Spleen (tissue), 11 donors: ENCODE measurements at regions not wholly inside any gene's neighbourhood (a gene's known extent, or its start where the extent isn't known, plus 50 kb on each side); places are given as distances from the start of the nearest gene placed in this dataset.

Experiments used
- DNase-seq: peaks from one replicate; pipeline ENCODE4 v3.0.0-alpha.2; 2020
- H3K27ac ChIP-seq, 8 donors: fragments of 200-600 bp; sonication (generic) in 7 of 8; 1 replicate in 4 of 8; 2 replicates in 4 of 8; pipeline versions ENCODE4 v1.5.0 to v1.8.0; 2016 to 2021; ENCODE audit warnings: inconsistent platforms in 4 of 8, mild to moderate bottlenecking in 4 of 8, moderate library complexity in 1 of 8
- H3K27me3 ChIP-seq, 7 donors: fragments of 200-600 bp; sonication (generic) in 6 of 7; replicated peaks in 1 of 7; 1 replicate in 4 of 7; 2 replicates in 3 of 7; pipeline versions ENCODE4 v1.5.0 to v1.8.0; 2016 to 2021; ENCODE audit warnings: inconsistent platforms in 3 of 7, mild to moderate bottlenecking in 1 of 7
- H3K36me3 ChIP-seq, 6 donors: fragments of 200-600 bp; sonication (generic) in 5 of 6; 1 replicate in 4 of 6; 2 replicates in 2 of 6; pipeline versions ENCODE4 v1.5.0 to v1.8.0; 2016 to 2021; ENCODE audit warnings: inconsistent platforms in 2 of 6
- H3K4me1 ChIP-seq, 6 donors: fragments of 200-600 bp; sonication (generic) in 5 of 6; 1 replicate in 3 of 6; 2 replicates in 3 of 6; pipeline versions ENCODE4 v1.5.0 to v1.8.0; 2016 to 2021; ENCODE audit warnings: inconsistent platforms in 3 of 6
- H3K4me3 ChIP-seq, 8 donors: fragments of 200-600 bp; sonication (generic) in 7 of 8; 1 replicate in 4 of 8; 2 replicates in 4 of 8; pipeline versions ENCODE4 v1.5.0 to v1.8.0; 2016 to 2021; ENCODE audit warnings: inconsistent platforms in 4 of 8, mild to moderate bottlenecking in 4 of 8, moderate library complexity in 2 of 8
- H3K9me3 ChIP-seq, 8 donors: fragments of 200-600 bp; sonication (generic) in 7 of 8; 1 replicate in 4 of 8; 2 replicates in 4 of 8; pipeline versions ENCODE4 v1.5.0 to v1.8.0; 2016 to 2021; ENCODE audit warnings: inconsistent platforms in 4 of 8
- POLR2A ChIP-seq, 3 donors: fragments of 450-650 bp; IDR thresholded peaks; one replicate each; pipeline ENCODE4 v1.5.1; 2017; ENCODE audit warnings: antibody characterized with exemption in 3 of 3, mild to moderate bottlenecking in 1 of 3
- POLR2AphosphoS5 ChIP-seq, 3 donors: sonication (generic); formaldehyde crosslinking; IDR thresholded peaks; one replicate each; pipeline ENCODE4 v1.5.1; 2017; ENCODE audit warnings: antibody characterized with exemption in 3 of 3
- WGBS, 5 donors: extraction: QIAGEN DNeasy Blood & Tissue Kit in 3 of 5; methylation state at CpG; one replicate each; pipeline versions ENCODE4 v1.1.5 to v1.1.7; 2013 to 2018; 5-methylcytosine and 5-hydroxymethylcytosine counted together
- intact Hi-C: fragments of 100-400 bp; cut with DNase I; formaldehyde crosslinking; loops from one replicate; pipeline ENCODE4 v1.15.0; 2023; ENCODE audit warnings: low total_unique reads
- TF ChIP-seq, protein P1 (sequence below), 11 experiments: fragments of 200-600 bp in 7 of 11; fragments of 450-650 bp in 4 of 11; sonication (generic) in 4 of 11; IDR thresholded peaks in 8 of 11; conservative IDR thresholded peaks in 3 of 11; 1 replicate in 7 of 11; 2 replicates in 4 of 11; pipeline versions ENCODE4 v1.4.0 to v1.8.0; 2016 to 2021; ENCODE audit warnings: antibody characterized with exemption in 11 of 11, inconsistent platforms in 4 of 11, mild to moderate bottlenecking in 1 of 11
- donor health status: healthy with polysubstance abuse.
- donor health status: DM: no; HTN: no; CAD: no; lungs with moderate emphysema.
- donor health status: DM: no; HTN: no; CAD: no.
- donor health status: Bipolar disorder and iron deficiency.
- donor health status: healthy.
- donor health status: DM: no; HTN: no; CAD: no.
- donor health status: DM: yes; HTN: yes; CAD: no.

DNA sequence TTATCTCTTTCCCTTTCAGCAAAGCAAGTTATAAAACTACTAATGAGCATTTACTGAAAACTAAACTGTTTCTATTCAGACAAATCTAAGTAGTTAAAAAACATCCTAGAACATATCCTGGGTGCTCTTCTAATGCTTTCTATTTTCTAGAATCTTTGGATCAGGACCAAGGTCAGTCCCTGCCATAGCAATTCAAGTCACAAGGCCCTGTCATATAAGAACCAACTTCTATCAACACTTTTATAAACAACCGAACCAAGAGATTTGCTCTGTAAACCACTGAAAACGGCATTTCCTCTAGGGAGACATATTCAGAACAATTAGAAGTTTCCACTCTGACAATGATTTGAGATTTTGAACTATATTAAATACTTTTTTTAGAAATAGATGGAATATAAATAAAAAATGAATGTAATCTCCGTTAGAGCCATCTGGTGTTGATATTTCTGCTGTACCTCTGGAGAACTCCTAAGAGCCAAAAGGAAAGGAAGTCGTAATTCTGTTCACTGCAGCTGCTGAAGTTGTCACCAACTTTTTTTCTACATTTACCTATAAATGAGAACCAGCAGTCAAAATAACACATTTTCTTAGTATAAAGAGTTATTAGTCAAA lies 51.4 kb upstream of the LGSN start:
- WGBS, 5 donors, result 50 to 57% (median 57%) methylated on average over 4 of the region's 4 CpGs
- Histone ChIP-seq H3K27ac (no peak overlapping the region), H3K9me3 (peaks cover 0 to 3% (median 0%) of the 10 kb centered on the region in 8 donors), H3K27me3 (no peaks in the 10 kb centered on the region), H3K36me3 (no peaks in the 10 kb centered on the region), H3K4me1 (no peaks in the 10 kb centered on the region), H3K4me3 (no peak overlapping the region)
- intact Hi-C loops, result no loop called here
- DNase-seq, result no peak
- no peak for TF ChIP-seq POLR2AphosphoS5 (IDR thresholded peaks at IDR 0.05)
- TF ChIP-seq, protein P1, sequence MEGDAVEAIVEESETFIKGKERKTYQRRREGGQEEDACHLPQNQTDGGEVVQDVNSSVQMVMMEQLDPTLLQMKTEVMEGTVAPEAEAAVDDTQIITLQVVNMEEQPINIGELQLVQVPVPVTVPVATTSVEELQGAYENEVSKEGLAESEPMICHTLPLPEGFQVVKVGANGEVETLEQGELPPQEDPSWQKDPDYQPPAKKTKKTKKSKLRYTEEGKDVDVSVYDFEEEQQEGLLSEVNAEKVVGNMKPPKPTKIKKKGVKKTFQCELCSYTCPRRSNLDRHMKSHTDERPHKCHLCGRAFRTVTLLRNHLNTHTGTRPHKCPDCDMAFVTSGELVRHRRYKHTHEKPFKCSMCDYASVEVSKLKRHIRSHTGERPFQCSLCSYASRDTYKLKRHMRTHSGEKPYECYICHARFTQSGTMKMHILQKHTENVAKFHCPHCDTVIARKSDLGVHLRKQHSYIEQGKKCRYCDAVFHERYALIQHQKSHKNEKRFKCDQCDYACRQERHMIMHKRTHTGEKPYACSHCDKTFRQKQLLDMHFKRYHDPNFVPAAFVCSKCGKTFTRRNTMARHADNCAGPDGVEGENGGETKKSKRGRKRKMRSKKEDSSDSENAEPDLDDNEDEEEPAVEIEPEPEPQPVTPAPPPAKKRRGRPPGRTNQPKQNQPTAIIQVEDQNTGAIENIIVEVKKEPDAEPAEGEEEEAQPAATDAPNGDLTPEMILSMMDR (IDR thresholded peaks at IDR 0.05 in 8 of 11, conservative IDR thresholded peaks at IDR 0.05 in 3 of 11), result no peak
- TF ChIP-seq POLR2A (IDR thresholded peaks at IDR 0.05), result no peak

DNA sequence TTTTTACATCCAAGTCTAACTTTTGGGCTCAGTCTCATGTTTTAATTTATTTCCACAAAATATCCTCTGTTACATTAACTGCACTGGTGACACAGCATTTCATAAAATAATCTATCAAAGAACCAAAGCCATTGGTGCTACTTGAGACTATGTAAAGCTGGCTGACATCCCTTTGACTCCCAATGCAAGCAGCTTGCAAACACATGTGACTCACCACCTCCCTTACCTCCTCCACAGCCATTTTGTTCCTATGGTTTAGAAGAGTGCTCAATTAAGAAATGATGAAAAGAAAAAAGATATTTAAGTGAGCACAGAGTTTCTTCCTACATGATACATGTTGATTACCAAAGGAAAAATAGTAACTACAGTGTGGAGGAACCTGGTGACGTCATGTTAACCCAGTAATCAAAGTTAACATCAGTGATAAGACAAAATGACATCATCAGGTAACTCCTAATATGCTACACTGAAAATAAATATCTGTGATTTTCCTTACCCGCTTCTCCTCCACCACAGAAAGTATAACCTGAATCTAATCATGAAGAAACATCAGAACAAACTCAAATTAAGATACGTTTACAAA lies 53.3 kb upstream of the LGSN start:
- H3K36me3 ChIP-seq, result no peaks in the 10 kb centered on the region
- no peak for DNase-seq
- no peak overlapping the region for H3K4me3 ChIP-seq
- H3K4me1 ChIP-seq, result no peaks in the 10 kb centered on the region
- H3K27me3 ChIP-seq, result no peaks in the 10 kb centered on the region
- 76 to 88% (median 84%) methylated on average over 3 of the region's 3 CpGs for WGBS, 5 donors
- no peak overlapping the region for H3K27ac ChIP-seq
- intact Hi-C loops, result no loop called here
- TF ChIP-seq POLR2A (IDR thresholded peaks at IDR 0.05) (no peak), POLR2AphosphoS5 (IDR thresholded peaks at IDR 0.05) (no peak)
- TF ChIP-seq, protein P1 (IDR thresholded peaks at IDR 0.05 in 8 of 11, conservative IDR thresholded peaks at IDR 0.05 in 3 of 11), result no peak
- peaks cover 0 to 6% (median 0%) of the 10 kb centered on the region in 8 donors for H3K9me3 ChIP-seq

DNA sequence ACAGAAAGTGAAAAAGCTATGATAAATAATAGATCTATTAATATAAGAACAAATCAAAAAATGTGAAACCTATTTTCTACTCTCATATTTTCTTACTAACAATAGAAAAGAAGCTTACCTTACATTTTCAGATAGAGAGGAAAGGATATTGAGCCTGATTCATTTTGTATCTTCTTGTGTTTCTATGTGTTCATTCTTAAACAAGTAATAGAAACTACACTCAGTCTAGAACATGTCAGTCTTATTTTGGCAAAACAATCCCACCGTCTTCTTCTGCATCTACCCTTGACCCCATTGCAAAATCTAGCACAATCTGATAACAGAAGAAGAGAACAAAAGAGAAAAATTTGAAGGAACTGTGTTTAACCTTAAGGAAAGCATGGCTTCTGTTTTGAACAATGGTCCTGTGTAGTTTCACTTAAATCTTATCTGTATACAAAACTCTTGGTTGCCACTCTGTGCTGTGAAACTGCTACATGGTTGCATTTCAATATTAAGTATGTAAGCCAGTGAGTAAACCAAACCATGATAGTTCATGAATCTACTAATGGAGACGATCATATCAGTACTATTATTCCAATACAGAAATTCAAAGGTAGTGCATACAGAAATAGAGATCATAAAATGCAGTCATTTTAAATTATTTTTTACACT lies 69.5 kb upstream of the LGSN start:
- 73 to 83% (median 76%) methylated on average over 2 of the region's 2 CpGs for WGBS, 5 donors

More for the DNA sequence above, 69.5 kb upstream of the LGSN start:
- intact Hi-C loops, result no loop called here
- no peak for DNase-seq
- no peaks in the 10 kb centered on the region for H3K27me3 ChIP-seq
- no peaks in the 10 kb centered on the region for H3K4me1 ChIP-seq
- H3K27ac ChIP-seq, result no peak overlapping the region
- no peaks in the 10 kb centered on the region for H3K9me3 ChIP-seq
- no peaks in the 10 kb centered on the region for H3K36me3 ChIP-seq
- H3K4me3 ChIP-seq, result no peak overlapping the region
- TF ChIP-seq POLR2A (IDR thresholded peaks at IDR 0.05) (no peak), POLR2AphosphoS5 (IDR thresholded peaks at IDR 0.05) (no peak)
- TF ChIP-seq, protein P1 (IDR thresholded peaks at IDR 0.05 in 8 of 11, conservative IDR thresholded peaks at IDR 0.05 in 3 of 11), result no peak
